Thoracic aorta (tissue), 2 donors: ENCODE measurements at regions not wholly inside any gene's neighbourhood (a gene's known extent, or its start where the extent isn't known, plus 50 kb on each side); places are given as distances from the start of the nearest gene placed in this dataset.

Source experiments
- ATAC-seq: fragments of 150-250 bp; one replicate; pipeline ENCODE4 v1.8.0; 2017; ENCODE audit warnings: low read depth; ENCODE audit not compliant: insufficient number of reproducible peaks, low FRiP score
- DNase-seq: peaks from one replicate; pipeline ENCODE4 v3.0.0-alpha.2; 2020; ENCODE audit warnings: low spot score
- H3K27ac ChIP-seq, 2 donors: fragments of 200-600 bp; sonication (generic); 1 replicate in 1 of 2; 2 replicates in 1 of 2; pipeline ENCODE4 v1.5.1; 2016; ENCODE audit warnings: mild to moderate bottlenecking in 2 of 2, moderate library complexity in 2 of 2
- H3K27me3 ChIP-seq: fragments of 200-600 bp; sonication (generic); replicated peaks from 2 replicates; pipeline ENCODE4 v1.6.0; 2016; ENCODE audit warnings: mild to moderate bottlenecking; ENCODE audit not compliant: insufficient read depth
- H3K36me3 ChIP-seq: fragments of 200-600 bp; sonication (generic); one replicate; pipeline ENCODE4 v1.5.1; 2016
- H3K4me1 ChIP-seq, 2 donors: fragments of 200-600 bp; sonication (generic); 1 replicate in 1 of 2; 2 replicates in 1 of 2; pipeline versions ENCODE4 v1.5.1 to v1.6.0; 2016; ENCODE audit warnings: low read depth in 2 of 2, mild to moderate bottlenecking in 1 of 2; ENCODE audit not compliant: control insufficient read depth in 1 of 2
- H3K4me3 ChIP-seq: fragments of 200-600 bp; sonication (generic); 2 replicates; pipeline ENCODE4 v1.5.1; 2016; ENCODE audit warnings: mild to moderate bottlenecking
- H3K9me3 ChIP-seq: fragments of 200-600 bp; sonication (generic); 2 replicates; pipeline ENCODE4 v1.5.1; 2016
- CTCF ChIP-seq: fragments of 200-600 bp; sonication (generic); IDR thresholded peaks from one replicate; pipeline ENCODE4 v1.5.1; 2019; ENCODE audit warnings: antibody characterized with exemption

- no peak for TF ChIP-seq CTCF
- H3K4me1 ChIP-seq, result peaks cover 22 to 50% of the 10 kb centered on the region in 2 donors
- no peak for ATAC-seq
- DNase-seq, result no peak
- H3K27me3 ChIP-seq, result no peaks in the 10 kb centered on the region
- H3K4me3 ChIP-seq, result no peak overlapping the region
- H3K9me3 ChIP-seq, result no peaks in the 10 kb centered on the region
- H3K36me3 ChIP-seq, result no peaks in the 10 kb centered on the region
- no peak overlapping the region for H3K27ac ChIP-seq
Measured at GRCh38 chr5:52692039-52692438, 95.7 kb upstream of the ITGA1 start.

- no peaks in the 10 kb centered on the region for H3K9me3 ChIP-seq
- DNase-seq (no peak), ATAC-seq (no peak)
- H3K36me3 ChIP-seq, result no peaks in the 10 kb centered on the region
- H3K27me3 ChIP-seq, result no peaks in the 10 kb centered on the region
- H3K4me3 ChIP-seq, result no peak overlapping the region
- no peak for TF ChIP-seq CTCF
- H3K27ac ChIP-seq, result no peak overlapping the region
- peaks cover 22 to 50% of the 10 kb centered on the region in 2 donors for H3K4me1 ChIP-seq
Measured at GRCh38 chr5:52692606-52693005, 95.1 kb upstream of the ITGA1 start.

- Histone ChIP-seq H3K9me3 (no peaks in the 10 kb centered on the region), H3K27ac (peak overlapping the region in 1 of 2 donors; percentile 54), H3K36me3 (no peaks in the 10 kb centered on the region), H3K27me3 (no peaks in the 10 kb centered on the region), H3K4me3 (no peak overlapping the region), H3K4me1 (peaks cover 22 to 50% of the 10 kb centered on the region in 2 donors)
- DNase-seq, result no peak
- ATAC-seq, result no peak
- TF ChIP-seq CTCF, result peak; percentile 48
Measured at GRCh38 chr5:52693280-52693679, 94.4 kb upstream of the ITGA1 start.

- Histone ChIP-seq H3K4me3 (no peak overlapping the region), H3K36me3 (no peaks in the 10 kb centered on the region), H3K9me3 (no peaks in the 10 kb centered on the region), H3K4me1 (peaks cover 22 to 50% of the 10 kb centered on the region in 2 donors), H3K27me3 (no peaks in the 10 kb centered on the region), H3K27ac (peak overlapping the region; percentile 20 to 54)
- ATAC-seq (no peak), DNase-seq (no peak)
- TF ChIP-seq CTCF, result no peak
Measured at GRCh38 chr5:52693836-52694235, 93.9 kb upstream of the ITGA1 start.

- no peak for TF ChIP-seq CTCF
- Histone ChIP-seq H3K36me3 (no peaks in the 10 kb centered on the region), H3K4me3 (peak overlapping the region; percentile 31), H3K27me3 (no peaks in the 10 kb centered on the region), H3K27ac (peak overlapping the region; percentile 20 to 54), H3K4me1 (peaks cover 22 to 50% of the 10 kb centered on the region in 2 donors), H3K9me3 (no peaks in the 10 kb centered on the region)
- DNase-seq (no peak), ATAC-seq (no peak)
Measured at GRCh38 chr5:52694648-52695047, 93.1 kb upstream of the ITGA1 start.
